ENCODE measurements at regions not wholly inside any gene's neighbourhood (a gene's known extent, or its start where the extent isn't known, plus 50 kb on each side); places are given as distances from the start of the nearest gene placed in this dataset.

GRCh38 chrX:141989134-141989533 is 85.4 kb downstream of the MAGEC1 start:
- no peak for TF ChIP-seq CTCF (IDR thresholded peaks at IDR 0.05)
- no peak for TF ChIP-seq POLR2A (IDR thresholded peaks at IDR 0.05)
- TF ChIP-seq POLR2AphosphoS5 (IDR thresholded peaks at IDR 0.05) = no peak
